ENCODE measurements at regions not wholly inside any gene's neighbourhood (a gene's known extent, or its start where the extent isn't known, plus 50 kb on each side); places are given as distances from the start of the nearest gene placed in this dataset.

DNA sequence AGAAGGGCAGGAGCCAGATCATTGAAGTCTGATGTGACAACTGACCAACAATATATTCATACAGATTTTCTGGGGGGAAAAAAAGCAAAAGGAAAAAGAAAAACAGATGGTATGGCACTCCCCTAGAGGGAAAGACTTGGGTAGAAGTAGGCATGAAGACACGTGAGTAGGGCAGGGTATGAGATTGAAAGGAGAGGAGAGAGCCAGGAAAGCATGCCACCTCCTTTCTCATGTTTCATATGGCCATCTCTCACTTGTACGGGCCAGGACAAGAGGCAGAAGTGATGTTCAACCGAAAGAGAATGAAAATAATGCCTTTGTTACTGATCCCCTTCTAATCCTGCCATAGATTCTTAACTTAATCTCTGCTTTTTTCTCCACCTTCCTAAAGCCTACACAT is 139.0 kb upstream of the ACTBL2 start:
- no peak for DNase-seq (ENCODE audit: low spot score)

GRCh38 chr5:57618767-57619381 is 136.3 kb upstream of the ACTBL2 start:
- DNase-seq (ENCODE audit: low spot score): no peak

GRCh38 chr5:57613741-57614140 is 131.1 kb upstream of the ACTBL2 start:
- no peak for DNase-seq (ENCODE audit: low spot score)

- DNase-seq (ENCODE audit: low spot score): no peak
These were observed 128.6 kb upstream of the ACTBL2 start for GRCh38 chr5:57611177-57611576.

- no peak for DNase-seq (ENCODE audit: low spot score)
These were observed 125.9 kb upstream of the ACTBL2 start for GRCh38 chr5:57608542-57608941.

DNA sequence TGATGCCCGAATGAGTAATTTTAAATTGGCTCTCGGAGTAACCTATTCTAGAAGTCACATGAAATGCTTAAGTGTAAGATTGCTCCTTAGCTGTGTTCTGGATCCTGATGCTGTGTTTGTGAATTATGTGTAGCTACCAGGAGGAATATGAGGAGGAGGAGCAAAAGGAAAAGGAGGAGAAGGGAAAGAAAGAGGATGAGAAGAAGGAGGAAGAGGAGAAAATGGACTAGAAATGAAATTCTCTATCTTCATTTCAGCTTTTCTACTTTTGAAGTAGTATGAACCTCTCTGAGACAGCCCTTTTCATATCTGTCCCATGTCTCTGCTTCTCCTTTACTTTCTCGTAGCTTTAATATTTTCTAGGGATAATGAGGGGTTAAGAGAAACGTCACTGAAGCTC is 119.4 kb upstream of the ACTBL2 start:
- no peak for DNase-seq (ENCODE audit: low spot score)

- DNase-seq (ENCODE audit: low spot score): no peak
These were observed 117.7 kb upstream of the ACTBL2 start for GRCh38 chr5:57600321-57600720.

DNA sequence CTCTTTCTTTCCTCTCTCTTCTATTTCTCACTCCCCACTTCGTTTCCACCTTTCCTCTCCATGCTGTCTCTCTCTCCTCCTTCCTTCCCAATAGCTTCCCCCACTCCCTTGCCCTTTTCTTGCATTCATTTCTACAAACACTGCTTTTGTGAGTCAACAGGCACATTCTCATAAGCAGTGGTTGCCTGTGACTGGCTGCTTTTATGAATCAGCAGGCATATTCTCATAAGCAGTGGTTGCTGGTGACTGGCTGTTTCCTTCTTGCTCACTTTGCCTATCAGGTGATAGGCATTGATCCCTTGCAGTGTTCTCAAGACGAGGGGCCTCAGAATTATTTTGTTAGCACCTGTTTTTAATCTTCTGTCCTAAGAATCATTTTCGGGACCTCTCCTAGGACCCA is 116.1 kb upstream of the ACTBL2 start:
- no peak for DNase-seq (ENCODE audit: low spot score)

DNA sequence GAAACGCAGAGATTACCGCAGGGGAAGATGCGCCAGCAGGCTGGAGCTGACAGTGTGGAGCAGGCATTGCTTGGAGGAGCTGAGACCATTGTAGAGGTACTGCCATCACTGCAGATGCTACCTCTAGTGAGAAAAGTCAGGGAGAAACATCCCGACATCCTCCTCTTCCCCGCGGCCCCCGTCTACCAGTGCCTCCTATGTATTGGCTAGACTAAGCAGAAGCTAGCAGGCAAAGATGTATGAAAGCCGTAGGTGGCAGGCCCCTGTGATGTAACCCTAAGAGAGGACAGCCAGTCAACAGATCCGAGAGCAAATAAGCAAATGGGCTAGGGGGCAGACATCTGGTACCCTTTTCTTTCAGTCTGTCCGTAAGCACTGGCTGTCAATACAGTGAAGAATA is 115.5 kb upstream of the ACTBL2 start:
- DNase-seq (ENCODE audit: low spot score): no peak

GRCh38 chr5:57595523-57595991 is 112.9 kb upstream of the ACTBL2 start:
- no peak for DNase-seq (ENCODE audit: low spot score)

- DNase-seq (ENCODE audit: low spot score): no peak
These were observed 111.8 kb upstream of the ACTBL2 start for GRCh38 chr5:57594436-57594835.

DNA sequence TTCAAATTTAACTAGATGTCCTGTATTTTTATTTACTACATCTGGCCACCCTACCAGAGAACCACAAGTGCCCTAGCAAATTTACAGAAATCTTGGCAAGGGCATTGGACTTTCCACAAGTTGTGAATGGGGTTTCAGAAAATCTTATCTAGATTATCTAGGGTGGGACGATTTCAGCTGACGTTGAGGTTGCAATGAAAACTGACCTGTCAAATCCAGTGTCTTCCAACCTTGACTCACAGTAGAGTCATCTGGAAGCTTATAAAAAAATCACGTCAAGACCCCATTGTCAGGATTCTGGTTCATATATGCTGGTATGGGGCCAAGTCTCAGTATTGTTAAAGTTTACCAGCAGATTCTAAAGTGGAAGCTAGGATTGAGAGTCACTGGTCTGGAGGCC is 109.6 kb upstream of the ACTBL2 start:
- no peak for DNase-seq (ENCODE audit: low spot score)

- no peak for DNase-seq (ENCODE audit: low spot score)
These were observed 104.0 kb upstream of the ACTBL2 start for GRCh38 chr5:57586649-57587048.

- no peak for DNase-seq (ENCODE audit: low spot score)
These were observed 100.0 kb upstream of the ACTBL2 start for GRCh38 chr5:57582578-57583070.

GRCh38 chr5:57581772-57582171 is 99.2 kb upstream of the ACTBL2 start:
- DNase-seq (ENCODE audit: low spot score): no peak

DNA sequence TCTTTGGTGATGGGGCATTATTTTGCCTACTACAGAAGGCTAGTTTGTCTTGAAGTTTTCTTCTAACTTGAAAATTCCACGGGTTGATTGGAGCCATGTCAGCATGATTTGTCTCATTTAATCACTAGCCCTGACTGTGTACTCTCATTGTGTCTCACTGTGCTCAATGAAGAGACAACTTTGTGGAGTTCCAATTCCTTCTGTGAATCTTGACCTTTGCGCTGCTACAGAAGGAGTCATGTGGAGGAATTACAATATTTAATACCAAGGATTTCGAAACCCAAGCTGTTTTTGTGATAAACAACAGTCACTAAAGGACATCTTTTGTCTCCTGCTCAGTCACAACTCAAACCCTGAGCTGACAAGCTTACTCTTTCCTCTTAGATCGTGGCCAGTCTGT is 98.6 kb upstream of the ACTBL2 start:
- DNase-seq (ENCODE audit: low spot score): no peak

DNA sequence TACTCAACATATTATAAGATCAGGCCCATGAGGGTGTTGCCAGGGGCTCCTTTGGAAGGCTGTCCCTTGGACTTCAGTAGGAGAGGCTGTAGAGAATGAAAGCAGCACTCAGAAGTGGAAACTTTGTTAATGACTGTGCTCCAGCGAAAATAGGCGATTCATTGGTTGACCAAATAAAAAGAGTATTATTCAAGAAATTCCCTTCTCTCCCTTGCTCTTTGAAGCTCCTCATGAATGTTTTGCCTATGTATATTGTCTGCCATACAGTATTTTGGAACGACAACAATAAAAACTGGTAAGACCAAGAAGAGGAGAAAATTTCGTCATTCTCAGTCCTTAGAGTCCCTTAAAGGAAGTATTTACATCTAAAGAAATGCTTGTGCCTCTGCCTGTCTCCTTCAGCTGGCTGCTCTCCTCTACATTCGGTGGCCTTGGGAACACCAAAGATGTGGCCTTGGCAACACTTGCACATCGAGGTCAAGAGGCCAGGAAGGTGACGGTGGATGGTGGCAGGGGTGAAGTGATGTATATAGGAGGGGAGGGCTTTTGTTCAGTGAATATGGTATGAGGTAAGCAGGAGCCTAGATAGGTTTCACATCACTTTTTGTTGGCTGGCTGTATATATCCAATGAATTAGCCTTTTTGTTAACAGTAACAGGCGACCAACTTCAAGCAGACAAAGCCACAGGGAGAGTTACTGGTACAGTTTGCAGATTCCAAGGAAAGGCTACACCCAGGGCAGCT is 95.0 kb upstream of the ACTBL2 start:
- DNase-seq (ENCODE audit: low spot score): no peak

DNA sequence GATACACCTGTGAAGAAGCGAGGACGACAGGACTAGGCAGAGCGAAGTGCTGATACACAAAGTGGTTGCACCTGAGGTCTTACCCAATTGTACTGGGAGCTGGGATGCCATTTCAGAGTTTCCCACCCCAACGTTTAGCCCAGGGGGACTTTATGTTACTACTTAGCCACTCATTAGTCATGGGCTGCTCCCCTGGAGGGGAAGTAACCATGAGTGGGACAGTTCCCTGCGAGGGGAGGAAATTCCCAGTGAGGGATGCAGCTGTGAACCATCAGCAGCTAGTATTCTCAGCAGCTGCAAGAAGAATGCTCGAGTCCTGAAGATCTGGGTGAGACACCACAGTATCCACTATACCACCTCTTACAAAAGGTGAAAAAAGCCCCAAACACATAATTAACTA is 93.7 kb upstream of the ACTBL2 start:
- no peak for DNase-seq (ENCODE audit: low spot score)

GRCh38 chr5:57575839-57576238 is 93.2 kb upstream of the ACTBL2 start:
- no peak for DNase-seq (ENCODE audit: low spot score)

GRCh38 chr5:57572461-57572860 is 89.8 kb upstream of the ACTBL2 start:
- DNase-seq (ENCODE audit: low spot score): no peak

DNA sequence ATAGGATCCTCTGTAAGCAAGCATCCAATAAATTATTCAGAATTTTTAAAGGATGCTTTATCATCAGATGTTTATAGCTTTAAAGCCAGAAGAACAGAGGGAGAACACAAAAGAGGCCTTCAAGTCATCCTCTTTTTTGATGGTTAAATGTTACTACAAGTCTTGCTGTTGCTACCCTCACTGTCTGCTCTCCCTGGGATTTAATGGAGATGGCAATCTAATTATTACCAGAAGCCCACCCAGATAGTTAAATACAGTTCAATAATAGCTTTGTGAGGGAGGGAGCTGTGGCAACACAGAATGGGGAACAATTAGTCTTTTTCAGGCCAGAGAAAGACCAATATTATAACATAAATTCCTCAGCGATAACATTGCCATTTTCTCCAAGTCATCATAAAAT is 87.0 kb upstream of the ACTBL2 start:
- no peak for DNase-seq (ENCODE audit: low spot score)

GRCh38 chr5:57568136-57568535 is 85.5 kb upstream of the ACTBL2 start:
- DNase-seq (ENCODE audit: low spot score): no peak

GRCh38 chr5:57566914-57567313 is 84.3 kb upstream of the ACTBL2 start:
- no peak for DNase-seq (ENCODE audit: low spot score)
